Heart left ventricle (tissue), 13 donors: ENCODE measurements at regions not wholly inside any gene's neighbourhood (a gene's known extent, or its start where the extent isn't known, plus 50 kb on each side); places are given as distances from the start of the nearest gene placed in this dataset.

Source experiments
- CTCF ChIP-seq, 12 donors: fragments of 200-600 bp; sonication (generic) in 4 of 12; IDR thresholded peaks; one replicate each; pipeline versions ENCODE4 v1.5.0 to v1.8.0; 2018 to 2022; ENCODE audit warnings: antibody characterized with exemption in 12 of 12, mild to moderate bottlenecking in 5 of 12
- POLR2A ChIP-seq, 2 donors: fragments of 450-650 bp; IDR thresholded peaks; one replicate each; pipeline ENCODE4 v1.6.1; 2017; ENCODE audit warnings: antibody characterized with exemption in 2 of 2, mild to moderate bottlenecking in 2 of 2, moderate library complexity in 2 of 2
- donor health status: ischemic (EF 13 %, LVEDD 7.1; RV severe dilation, severe dysfunction).
- donor health status: DM: no; HTN: yes; CAD: no.
- donor health status: DM: no; HTN: no; CAD: no.
- donor health status: ischemic (EF 25% LVEDD 6.9; RV normal size, moderate dysfunction).
- donor health status: ischemic (EF 25% LVEDD 5.7; RV mildly dilated, moderate dysfunction).
- donor health status: ischemic (EF 35%, LVEDD 5.7; RV mildly dilated, moderate dysfunction).
- donor health status: nonischemic (EF 11% LVEDD 7.7; RV severe dilation, severe dysfunction).
- donor health status: DM: yes; HTN: yes; CAD: no.
- donor health status: PGD.
- donor health status: ischemic (EF 29% LVEDD 5.4; RV normal size, mild dysfunction).
- donor health status: nonischemic (EF 23%, LVEDD 6.1; RV moderate dilation, normal function).

GRCh38 chr1:221303623-221304022 is 424.4 kb downstream of the HLX start:
- TF ChIP-seq POLR2A (IDR thresholded peaks at IDR 0.05) = no peak
- no peak for TF ChIP-seq CTCF (IDR thresholded peaks at IDR 0.05)
